ENCODE measurements at regions not wholly inside any gene's neighbourhood (a gene's known extent, or its start where the extent isn't known, plus 50 kb on each side); places are given as distances from the start of the nearest gene placed in this dataset.
A peak's percentile ranks its signal among the peaks of the same experiment; 100 is the strongest.

DNA sequence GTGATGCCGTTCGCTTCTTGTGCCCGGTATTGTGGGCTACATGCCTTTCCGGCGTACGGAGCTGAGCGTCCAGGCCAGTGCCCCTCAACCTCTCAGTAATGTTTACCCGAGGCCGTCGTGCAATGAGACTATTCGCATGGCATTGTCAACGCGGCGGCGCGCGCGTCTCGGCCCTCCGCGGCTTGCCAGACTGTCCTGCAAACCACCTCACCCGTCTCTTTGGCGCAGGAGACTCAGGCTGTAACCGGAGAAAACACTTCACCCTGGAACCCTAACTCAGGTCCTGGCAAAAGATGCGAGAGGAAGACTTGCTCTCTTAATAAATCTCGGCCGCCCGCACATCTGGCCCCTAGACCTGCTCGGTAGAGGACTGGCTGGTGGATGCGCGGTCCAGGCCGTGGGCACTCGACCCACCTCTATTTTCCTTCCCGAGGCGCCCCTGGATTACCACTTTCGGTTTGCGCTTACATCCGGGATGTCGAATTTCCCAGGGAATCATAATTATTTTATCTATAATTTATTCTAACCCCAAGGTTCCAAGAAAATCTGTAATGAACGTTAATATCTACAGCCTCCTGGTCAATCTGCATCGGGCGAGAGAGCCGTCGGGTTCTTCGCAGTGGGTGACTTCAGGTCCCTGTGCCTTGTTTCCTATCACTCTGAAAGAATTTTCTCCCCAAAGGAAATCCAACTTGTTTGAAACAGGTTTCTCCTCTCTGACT, 71.8 kb upstream of the POLG start:
- ATAC-seq (ENCODE audit: low read depth in 2 of 2) (no peak), DNase-seq (no peak)
- no peak overlapping the region for H3K27ac Mint-ChIP-seq
- peaks cover 77 to 100% (median 89%) of the 10 kb centered on the region in 3 donors for H3K27me3 Mint-ChIP-seq
- peaks cover 0 to 7% of the 10 kb centered on the region in 2 donors for H3K36me3 Mint-ChIP-seq
- peaks cover 0 to 4% (median 0%) of the 10 kb centered on the region in 7 donors for H3K9me3 Mint-ChIP-seq
- H3K4me1 Mint-ChIP-seq: peaks cover 22 to 62% (median 55%) of the 10 kb centered on the region in 3 donors
- H3K4me3 Mint-ChIP-seq: peak overlapping the region; percentile 65 to 96 (median 84)

DNA sequence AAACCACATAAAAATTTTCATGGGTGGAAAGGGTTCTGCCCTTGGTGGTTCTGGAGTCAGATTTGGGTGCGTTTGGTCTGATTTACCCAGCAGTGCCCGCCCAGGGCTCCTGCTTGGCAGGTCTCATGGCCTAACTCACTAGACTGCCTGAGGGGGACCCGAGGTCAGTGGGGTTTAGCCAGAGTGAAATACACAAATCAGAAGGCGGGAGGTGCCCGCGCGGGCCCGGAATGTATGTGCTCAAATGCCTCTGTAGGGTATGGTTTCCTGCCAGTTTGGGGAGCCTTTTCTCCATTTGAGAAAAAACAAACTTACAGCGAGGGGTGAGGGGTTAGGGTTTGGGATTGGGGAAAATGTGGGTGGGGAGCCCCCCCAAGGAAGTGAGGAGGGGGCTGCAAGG, 70.9 kb upstream of the POLG start:
- Mint-ChIP-seq H3K27ac (no peak overlapping the region), H3K4me3 (peak overlapping the region in 4 of 8 donors; percentile 21 to 75 (median 34))

DNA sequence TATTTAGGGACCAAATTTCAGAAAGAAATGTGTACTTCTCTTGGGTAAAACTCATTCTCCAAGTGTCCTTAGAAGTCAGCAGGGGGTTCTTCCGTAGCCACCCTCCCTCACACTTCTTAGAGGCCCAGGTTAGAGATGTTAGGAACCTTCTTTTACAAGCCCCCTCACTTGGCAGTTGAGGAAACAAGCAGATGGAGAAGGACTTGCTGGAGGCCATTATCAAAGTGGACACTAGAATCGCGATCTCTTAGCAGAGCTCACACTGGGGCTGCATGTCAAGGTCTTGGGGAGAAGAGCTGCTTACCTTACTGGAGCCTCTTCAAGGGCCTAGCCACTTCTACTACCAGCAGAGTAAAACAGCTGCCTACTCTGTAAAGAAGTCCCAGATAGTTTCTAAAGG, 69.4 kb upstream of the POLG start:
- Mint-ChIP-seq H3K36me3 (peaks cover 0 to 7% of the 10 kb centered on the region in 2 donors), H3K9me3 (peaks cover 0 to 4% (median 0%) of the 10 kb centered on the region in 7 donors), H3K27ac (no peak overlapping the region), H3K27me3 (peaks cover 72 to 90% (median 80%) of the 10 kb centered on the region in 3 donors), H3K4me3 (no peak overlapping the region), H3K4me1 (peaks cover 28 to 52% (median 38%) of the 10 kb centered on the region in 3 donors)
- ATAC-seq (ENCODE audit: low read depth in 2 of 2) (no peak), DNase-seq (no peak)

More for the DNA sequence above, 70.9 kb upstream of the POLG start:
- DNase-seq (no peak), ATAC-seq (ENCODE audit: low read depth in 2 of 2) (no peak)
- peaks cover 26 to 63% (median 52%) of the 10 kb centered on the region in 3 donors for H3K4me1 Mint-ChIP-seq
- H3K27me3 Mint-ChIP-seq: peaks cover 81 to 100% (median 91%) of the 10 kb centered on the region in 3 donors
- peaks cover 0 to 4% (median 0%) of the 10 kb centered on the region in 7 donors for H3K9me3 Mint-ChIP-seq
- H3K36me3 Mint-ChIP-seq: peaks cover 0 to 7% of the 10 kb centered on the region in 2 donors

DNA sequence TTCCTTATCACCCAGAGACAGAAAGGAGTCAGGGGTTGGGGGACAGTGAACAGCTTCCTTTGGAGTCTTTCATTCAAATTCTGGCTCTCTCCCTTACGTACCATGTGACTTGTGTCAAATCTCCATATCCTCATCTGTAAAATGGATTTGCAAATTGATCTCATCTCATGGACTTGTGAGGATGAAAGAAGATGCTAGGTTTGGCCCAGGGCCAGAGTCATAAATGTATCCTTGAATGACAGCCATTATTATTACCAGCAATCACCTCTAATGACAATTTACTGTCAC, 67.8 kb upstream of the POLG start:
- Mint-ChIP-seq H3K4me3 (no peak overlapping the region), H3K27me3 (peaks cover 72 to 90% (median 80%) of the 10 kb centered on the region in 3 donors), H3K36me3 (no peaks in the 10 kb centered on the region), H3K4me1 (peaks cover 20 to 42% (median 22%) of the 10 kb centered on the region in 3 donors), H3K27ac (no peak overlapping the region), H3K9me3 (no peaks in the 10 kb centered on the region)
- DNase-seq (no peak), ATAC-seq (ENCODE audit: low read depth in 2 of 2) (no peak)

DNA sequence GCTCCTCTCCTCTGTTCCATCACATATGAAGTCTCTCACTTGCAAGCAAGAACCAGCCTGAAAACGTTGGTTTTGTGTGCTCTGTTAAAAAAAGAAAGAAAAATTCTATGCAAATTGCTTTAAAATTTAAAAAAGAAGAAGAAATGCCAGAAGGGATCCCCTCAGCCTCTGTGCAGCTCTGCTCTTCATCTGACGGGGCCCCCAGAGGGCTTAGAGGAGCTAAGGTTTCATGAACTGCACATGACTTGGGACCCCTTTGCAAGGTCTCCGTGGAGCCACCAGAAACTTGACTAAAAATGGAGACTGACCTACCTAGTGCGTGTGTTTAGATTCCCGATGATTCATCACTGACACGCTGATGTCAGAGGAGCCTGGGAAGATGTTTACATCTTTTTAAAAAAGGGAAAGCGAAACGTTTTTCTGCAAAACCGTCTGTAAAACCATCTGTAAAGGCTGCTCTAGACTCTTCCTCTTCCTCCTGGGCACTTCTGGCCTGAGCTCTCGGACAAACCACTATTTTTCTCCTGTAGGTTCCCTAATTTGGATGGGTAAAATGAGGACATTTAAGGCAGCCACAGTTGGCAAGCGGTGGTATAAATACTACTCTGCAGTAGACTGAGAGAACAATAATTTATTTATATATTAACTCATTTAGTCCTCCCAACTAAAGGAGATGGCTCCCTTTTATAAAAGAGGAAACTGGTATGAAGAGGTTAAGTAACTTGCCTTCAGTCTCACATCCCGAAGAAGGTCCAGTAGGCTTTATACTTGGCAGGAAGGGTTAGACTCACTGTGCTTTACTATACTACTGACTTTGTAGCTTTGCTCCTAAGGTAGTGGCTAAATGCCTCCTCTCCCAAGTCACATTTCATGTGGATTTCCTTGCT, 67.2 kb upstream of the POLG start:
- Mint-ChIP-seq H3K4me3 (peak overlapping the region in 5 of 8 donors; percentile 51 to 74 (median 66)), H3K9me3 (no peaks in the 10 kb centered on the region), H3K4me1 (peaks cover 16 to 36% (median 20%) of the 10 kb centered on the region in 3 donors), H3K27me3 (peaks cover 75 to 90% (median 84%) of the 10 kb centered on the region in 3 donors), H3K27ac (peak overlapping the region in 1 of 6 donors; percentile 16), H3K36me3 (no peaks in the 10 kb centered on the region)
- ATAC-seq (ENCODE audit: low read depth in 2 of 2) (no peak), DNase-seq (no peak)

DNA sequence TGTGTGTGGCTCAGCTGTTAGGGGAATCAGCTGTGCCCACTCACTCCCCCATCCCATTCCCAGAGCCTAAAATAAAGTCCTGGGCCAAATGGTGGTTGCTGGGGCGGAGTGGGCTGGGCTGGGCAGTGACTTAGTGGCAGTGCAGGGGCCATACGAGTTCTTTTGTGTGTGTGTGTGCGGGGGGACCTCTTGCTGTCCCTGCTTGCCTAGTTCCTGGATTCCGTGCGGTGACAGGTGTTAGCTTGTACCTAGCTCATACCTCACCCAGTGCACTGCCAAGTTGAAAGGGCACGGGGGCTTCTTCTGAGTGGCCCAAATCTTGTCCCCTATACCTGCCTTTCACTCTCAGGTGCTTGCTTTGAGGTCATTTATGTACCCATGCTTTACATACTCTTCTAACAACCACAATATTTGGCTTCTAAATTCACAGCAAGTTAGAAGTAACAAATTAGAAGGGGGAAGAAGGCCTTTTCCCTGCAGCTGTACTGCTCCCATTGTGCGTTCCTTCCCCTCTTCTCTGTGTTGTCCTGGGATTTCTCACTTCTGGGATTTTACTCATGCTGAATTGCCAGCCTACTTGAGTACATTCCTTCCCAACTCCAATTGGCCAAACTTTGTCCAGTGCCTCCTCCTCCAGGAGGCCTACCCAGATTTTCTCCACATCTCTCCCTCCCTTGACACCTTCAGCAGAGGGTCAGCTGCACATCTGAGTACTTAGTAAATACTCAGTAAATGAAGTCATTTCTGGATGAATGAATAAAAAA, 66.3 kb upstream of the POLG start:
- Mint-ChIP-seq H3K4me1 (peaks cover 7 to 27% (median 15%) of the 10 kb centered on the region in 3 donors), H3K27ac (no peak overlapping the region), H3K4me3 (peak overlapping the region; percentile 47 to 77 (median 72)), H3K9me3 (no peaks in the 10 kb centered on the region), H3K36me3 (no peaks in the 10 kb centered on the region), H3K27me3 (peaks cover 74 to 90% (median 87%) of the 10 kb centered on the region in 3 donors)
- DNase-seq: no peak
- no peak for ATAC-seq (ENCODE audit: low read depth in 2 of 2)

DNA sequence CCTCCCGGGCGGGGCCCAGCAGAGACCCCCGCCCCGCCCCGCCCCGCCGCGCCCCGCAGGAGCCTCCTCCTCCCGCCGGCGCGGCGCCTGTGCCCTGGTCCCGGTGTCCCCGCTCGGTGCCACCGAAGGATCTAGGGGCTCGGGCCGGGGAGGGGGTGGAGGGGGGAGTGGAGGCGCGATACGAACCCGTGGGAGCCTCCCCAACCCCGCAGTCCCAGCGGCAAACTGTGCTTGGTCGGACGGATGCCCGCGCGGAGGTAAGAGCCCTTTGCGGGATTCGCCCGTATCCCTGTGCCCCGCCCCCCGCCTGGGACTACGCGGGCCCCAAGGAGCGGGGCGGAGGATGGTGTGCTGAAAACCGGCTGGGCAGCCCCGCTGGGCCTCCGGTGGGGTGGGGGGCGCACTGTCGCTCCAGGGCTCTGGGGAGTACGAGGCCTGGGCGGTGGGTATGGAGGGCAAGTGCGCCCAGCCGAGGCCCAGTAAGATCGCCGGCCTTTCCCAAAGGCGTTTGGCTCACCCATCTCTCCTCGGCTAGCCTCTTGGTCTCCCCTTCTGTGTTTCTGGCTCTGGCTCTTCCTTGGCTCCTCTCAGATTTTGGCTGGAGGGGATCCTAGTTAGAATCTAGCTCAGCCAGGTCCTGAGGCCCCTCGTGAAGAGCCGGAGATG, 65.6 kb upstream of the POLG start:
- peak in 1 of 2 donors; percentile 6 for ATAC-seq (ENCODE audit: low read depth in 2 of 2)

DNA sequence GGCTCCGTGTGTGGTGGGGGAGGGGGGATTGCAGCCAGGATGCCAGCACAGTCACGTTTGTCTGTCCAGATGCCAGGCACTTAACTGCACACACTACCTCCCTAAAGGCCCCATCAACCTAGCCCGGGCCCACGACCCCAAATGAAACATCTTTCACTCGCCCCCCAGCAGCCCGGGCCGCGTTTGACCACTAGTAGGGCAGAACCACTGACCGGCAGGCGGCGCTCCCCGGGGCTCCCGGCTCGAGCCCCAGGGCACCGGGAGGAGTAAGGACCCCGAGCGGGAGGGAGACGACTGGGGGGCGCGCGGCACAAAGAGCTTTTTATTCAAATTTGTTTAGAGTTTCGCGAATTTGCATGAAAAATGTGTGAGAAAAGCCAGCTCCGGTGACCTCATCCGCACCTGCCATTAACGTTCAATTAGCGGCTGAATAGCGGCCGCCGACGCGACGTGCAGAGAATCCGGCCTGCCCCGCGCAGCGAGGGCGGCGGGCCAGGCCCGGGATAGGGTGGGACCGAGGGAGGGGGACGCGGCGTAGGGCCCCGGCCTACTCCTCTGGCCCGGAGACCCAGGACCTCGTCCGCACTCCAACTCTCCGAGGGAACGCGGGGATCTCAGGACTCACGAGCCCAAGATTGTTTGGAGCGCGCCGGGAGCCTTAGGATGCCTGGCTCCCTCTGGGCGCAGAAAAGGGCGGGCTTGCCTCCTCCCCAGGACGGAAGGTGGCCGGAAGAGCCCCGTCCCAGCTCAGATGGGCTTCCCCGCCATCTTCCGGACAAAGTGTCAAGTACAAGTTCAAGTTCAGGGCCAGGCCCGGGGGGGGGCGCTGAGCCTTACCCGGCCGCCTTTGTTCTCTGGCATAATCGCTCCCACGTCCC, 64.9 kb upstream of the POLG start:
- H3K27ac Mint-ChIP-seq: peak overlapping the region in 1 of 6 donors; percentile 69
- peaks cover 69 to 90% (median 87%) of the 10 kb centered on the region in 3 donors for H3K27me3 Mint-ChIP-seq
- no peak for DNase-seq

More for the DNA sequence above, 65.6 kb upstream of the POLG start:
- Mint-ChIP-seq H3K4me3 (peak overlapping the region; percentile 67 to 94 (median 78)), H3K27ac (no peak overlapping the region), H3K4me1 (peaks cover 5 to 22% (median 13%) of the 10 kb centered on the region in 3 donors), H3K27me3 (peaks cover 68 to 90% (median 87%) of the 10 kb centered on the region in 3 donors), H3K36me3 (no peaks in the 10 kb centered on the region), H3K9me3 (no peaks in the 10 kb centered on the region)
- DNase-seq: no peak

DNA sequence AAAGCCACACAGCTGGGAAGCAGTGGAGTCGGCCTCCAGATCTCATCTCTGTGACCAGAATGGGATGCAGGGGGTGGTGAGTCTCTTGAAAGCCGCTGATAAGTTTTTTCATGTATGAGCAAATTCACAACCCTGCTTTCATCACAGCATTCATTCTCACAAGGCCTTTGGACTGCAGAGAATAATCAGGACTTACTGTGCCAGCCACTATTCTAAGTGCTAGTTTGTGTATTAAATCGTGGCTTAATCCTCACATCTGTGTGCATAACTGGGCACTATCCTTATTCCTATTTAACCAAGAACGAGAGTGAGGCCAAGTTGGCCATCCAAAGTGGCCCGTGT, 64.2 kb upstream of the POLG start:
- DNase-seq (no peak), ATAC-seq (ENCODE audit: low read depth in 2 of 2) (no peak)
- Mint-ChIP-seq H3K36me3 (no peaks in the 10 kb centered on the region), H3K27ac (peak overlapping the region in 1 of 6 donors; percentile 69), H3K9me3 (no peaks in the 10 kb centered on the region), H3K4me1 (peaks cover 5 to 22% (median 13%) of the 10 kb centered on the region in 3 donors), H3K4me3 (peak overlapping the region in 7 of 8 donors; percentile 69 to 94 (median 82)), H3K27me3 (peaks cover 71 to 88% (median 87%) of the 10 kb centered on the region in 3 donors)

More for the DNA sequence above, 64.9 kb upstream of the POLG start:
- Mint-ChIP-seq H3K4me3 (peak overlapping the region; percentile 71 to 94 (median 86)), H3K4me1 (peaks cover 5 to 22% (median 13%) of the 10 kb centered on the region in 3 donors), H3K9me3 (no peaks in the 10 kb centered on the region), H3K36me3 (no peaks in the 10 kb centered on the region)
- peak; percentile 68 to 76 for ATAC-seq (ENCODE audit: low read depth in 2 of 2)

DNA sequence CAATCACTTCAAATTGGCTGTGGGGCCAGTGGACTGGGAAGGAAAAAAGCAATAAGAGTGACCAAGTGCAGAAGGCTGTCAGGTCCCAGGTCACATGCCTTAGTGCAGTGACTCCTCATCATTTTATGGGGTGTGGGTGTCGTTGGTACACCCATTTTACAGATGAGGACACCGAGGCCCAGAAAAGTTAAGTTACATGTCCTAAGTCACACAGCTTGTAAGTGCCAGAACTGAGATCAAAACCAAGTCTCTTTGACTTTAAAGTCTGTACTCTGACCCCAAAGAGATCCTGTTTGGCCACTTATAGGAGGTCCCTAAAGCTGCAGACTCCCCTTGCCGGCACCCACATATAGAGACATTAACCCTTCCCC, 63.0 kb upstream of the POLG start:
- H3K36me3 Mint-ChIP-seq: no peaks in the 10 kb centered on the region
- H3K9me3 Mint-ChIP-seq: no peaks in the 10 kb centered on the region
- H3K4me3 Mint-ChIP-seq: peak overlapping the region in 1 of 8 donors; percentile 52
- H3K27ac Mint-ChIP-seq: no peak overlapping the region
- H3K4me1 Mint-ChIP-seq: peaks cover 5 to 22% (median 13%) of the 10 kb centered on the region in 3 donors
- H3K27me3 Mint-ChIP-seq: peaks cover 68 to 84% (median 84%) of the 10 kb centered on the region in 3 donors
- DNase-seq: no peak
- no peak for ATAC-seq (ENCODE audit: low read depth in 2 of 2)

DNA sequence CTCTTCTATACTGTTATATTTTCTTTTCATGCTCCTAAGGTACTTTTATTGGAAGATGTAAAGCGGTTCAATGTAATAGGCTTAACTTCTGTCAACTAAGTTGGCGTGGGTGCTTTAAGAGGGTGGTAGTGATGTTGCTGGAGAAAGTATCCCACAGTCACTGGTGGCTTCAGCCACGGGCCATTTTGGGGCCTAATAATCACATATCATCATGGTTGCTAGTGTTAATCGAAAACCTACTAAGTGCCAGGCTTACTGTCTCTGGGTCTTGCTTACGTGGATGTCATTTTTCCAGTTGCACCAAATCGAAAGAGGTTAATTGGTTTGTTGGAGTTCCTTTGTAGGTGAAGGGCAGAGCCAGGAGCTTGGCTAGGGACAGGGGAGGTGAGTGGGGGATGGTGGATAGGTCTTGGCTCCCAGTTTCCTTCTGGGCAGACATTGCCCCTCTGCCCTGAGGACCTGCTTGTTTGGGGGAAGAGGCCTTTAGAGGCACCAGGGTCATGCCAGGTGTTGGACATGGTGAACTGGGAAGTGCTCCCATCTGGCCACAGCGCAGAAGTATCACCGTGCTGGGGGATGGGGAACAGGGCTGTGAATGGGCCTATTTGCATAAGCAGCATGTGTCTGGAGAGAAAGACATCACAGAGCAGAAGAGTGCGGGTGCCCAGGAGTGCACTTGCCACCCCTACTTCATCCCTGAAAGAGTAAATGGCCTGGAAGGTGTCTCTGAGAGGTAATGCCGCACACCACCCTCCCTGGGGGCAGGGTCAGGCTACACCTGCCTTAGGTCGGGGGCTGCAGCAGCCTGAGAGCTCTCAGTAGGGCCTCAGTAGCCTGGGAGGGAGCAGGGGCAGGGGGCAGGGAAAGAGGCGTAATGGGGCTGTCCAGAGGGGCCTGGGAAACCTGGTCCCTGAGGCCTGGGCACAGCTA, 62.4 kb upstream of the POLG start:
- Mint-ChIP-seq H3K4me1 (peaks cover 5 to 21% (median 13%) of the 10 kb centered on the region in 3 donors), H3K27ac (no peak overlapping the region), H3K9me3 (no peaks in the 10 kb centered on the region), H3K27me3 (peaks cover 68 to 84% (median 83%) of the 10 kb centered on the region in 3 donors), H3K4me3 (peak overlapping the region in 1 of 8 donors; percentile 52), H3K36me3 (no peaks in the 10 kb centered on the region)
- ATAC-seq (ENCODE audit: low read depth in 2 of 2) (no peak), DNase-seq (no peak)

Measured in naive B cell (primary cell).